ENCODE measurements at regions not wholly inside any gene's neighbourhood (a gene's known extent, or its start where the extent isn't known, plus 50 kb on each side); places are given as distances from the start of the nearest gene placed in this dataset.

DNA sequence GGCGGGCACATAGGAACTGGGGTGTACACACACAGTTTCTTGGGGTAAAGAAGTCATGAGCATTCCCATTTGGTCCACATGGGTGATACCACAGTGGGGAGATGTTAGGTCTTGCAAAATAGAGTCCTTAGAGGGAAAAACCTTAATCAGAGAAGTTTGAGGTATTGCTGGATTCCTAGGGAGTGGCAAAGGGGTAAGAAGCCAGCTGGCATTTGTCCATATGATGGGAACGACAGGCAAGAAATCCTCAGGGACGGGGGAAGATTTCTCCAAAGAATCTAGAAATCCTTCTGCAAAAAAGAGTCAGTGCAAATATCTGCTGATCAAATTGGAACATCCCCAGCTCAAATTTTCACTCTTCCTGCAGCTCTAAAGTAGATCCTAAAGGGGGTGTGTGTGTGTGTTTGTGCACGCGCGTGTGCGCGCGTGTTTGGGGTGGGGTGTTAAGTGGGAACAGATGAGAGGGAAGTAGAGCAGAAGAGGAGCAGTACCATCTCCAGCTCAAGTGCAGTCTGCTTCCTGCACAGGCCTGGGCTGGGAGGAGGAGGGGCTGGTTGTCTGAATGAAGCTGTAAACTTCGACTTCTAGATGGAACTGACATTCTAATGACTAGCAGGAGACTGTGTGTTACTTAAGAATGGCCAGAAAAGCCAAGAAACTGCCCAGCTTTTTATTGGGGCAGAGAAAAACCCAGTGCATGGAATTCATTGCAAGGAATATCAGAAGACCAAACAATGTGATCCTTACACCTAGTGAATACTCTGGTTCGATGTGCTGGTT lies 168.0 kb downstream of the SPP2 start:
- Histone ChIP-seq H3F3A (replicated peaks; ENCODE audit: low read depth) (no peaks in the 10 kb centered on the region), H3K79me2 (replicated peaks; ENCODE audit: insufficient read depth) (no peaks in the 10 kb centered on the region), H3K27me3 (ENCODE audit: insufficient read depth) (no peaks in the 10 kb centered on the region), H3K4me3 (no peak overlapping the region), H3K4me1 (ENCODE audit: insufficient read depth) (no peaks in the 10 kb centered on the region), H3K36me3 (ENCODE audit: insufficient read depth) (no peaks in the 10 kb centered on the region), H2AFZ (no peak overlapping the region), H3K4me2 (no peak overlapping the region), H3K9me2 (ENCODE audit: insufficient read depth) (0 out of 2 replicates have a peak, but pooled peaks cover 6% of the 10 kb centered on the region), H3K27ac (ENCODE audit: low read depth) (no peak overlapping the region), H4K20me1 (replicated peaks; ENCODE audit: insufficient read depth) (no peaks in the 10 kb centered on the region)
- TF ChIP-seq, protein P1, sequence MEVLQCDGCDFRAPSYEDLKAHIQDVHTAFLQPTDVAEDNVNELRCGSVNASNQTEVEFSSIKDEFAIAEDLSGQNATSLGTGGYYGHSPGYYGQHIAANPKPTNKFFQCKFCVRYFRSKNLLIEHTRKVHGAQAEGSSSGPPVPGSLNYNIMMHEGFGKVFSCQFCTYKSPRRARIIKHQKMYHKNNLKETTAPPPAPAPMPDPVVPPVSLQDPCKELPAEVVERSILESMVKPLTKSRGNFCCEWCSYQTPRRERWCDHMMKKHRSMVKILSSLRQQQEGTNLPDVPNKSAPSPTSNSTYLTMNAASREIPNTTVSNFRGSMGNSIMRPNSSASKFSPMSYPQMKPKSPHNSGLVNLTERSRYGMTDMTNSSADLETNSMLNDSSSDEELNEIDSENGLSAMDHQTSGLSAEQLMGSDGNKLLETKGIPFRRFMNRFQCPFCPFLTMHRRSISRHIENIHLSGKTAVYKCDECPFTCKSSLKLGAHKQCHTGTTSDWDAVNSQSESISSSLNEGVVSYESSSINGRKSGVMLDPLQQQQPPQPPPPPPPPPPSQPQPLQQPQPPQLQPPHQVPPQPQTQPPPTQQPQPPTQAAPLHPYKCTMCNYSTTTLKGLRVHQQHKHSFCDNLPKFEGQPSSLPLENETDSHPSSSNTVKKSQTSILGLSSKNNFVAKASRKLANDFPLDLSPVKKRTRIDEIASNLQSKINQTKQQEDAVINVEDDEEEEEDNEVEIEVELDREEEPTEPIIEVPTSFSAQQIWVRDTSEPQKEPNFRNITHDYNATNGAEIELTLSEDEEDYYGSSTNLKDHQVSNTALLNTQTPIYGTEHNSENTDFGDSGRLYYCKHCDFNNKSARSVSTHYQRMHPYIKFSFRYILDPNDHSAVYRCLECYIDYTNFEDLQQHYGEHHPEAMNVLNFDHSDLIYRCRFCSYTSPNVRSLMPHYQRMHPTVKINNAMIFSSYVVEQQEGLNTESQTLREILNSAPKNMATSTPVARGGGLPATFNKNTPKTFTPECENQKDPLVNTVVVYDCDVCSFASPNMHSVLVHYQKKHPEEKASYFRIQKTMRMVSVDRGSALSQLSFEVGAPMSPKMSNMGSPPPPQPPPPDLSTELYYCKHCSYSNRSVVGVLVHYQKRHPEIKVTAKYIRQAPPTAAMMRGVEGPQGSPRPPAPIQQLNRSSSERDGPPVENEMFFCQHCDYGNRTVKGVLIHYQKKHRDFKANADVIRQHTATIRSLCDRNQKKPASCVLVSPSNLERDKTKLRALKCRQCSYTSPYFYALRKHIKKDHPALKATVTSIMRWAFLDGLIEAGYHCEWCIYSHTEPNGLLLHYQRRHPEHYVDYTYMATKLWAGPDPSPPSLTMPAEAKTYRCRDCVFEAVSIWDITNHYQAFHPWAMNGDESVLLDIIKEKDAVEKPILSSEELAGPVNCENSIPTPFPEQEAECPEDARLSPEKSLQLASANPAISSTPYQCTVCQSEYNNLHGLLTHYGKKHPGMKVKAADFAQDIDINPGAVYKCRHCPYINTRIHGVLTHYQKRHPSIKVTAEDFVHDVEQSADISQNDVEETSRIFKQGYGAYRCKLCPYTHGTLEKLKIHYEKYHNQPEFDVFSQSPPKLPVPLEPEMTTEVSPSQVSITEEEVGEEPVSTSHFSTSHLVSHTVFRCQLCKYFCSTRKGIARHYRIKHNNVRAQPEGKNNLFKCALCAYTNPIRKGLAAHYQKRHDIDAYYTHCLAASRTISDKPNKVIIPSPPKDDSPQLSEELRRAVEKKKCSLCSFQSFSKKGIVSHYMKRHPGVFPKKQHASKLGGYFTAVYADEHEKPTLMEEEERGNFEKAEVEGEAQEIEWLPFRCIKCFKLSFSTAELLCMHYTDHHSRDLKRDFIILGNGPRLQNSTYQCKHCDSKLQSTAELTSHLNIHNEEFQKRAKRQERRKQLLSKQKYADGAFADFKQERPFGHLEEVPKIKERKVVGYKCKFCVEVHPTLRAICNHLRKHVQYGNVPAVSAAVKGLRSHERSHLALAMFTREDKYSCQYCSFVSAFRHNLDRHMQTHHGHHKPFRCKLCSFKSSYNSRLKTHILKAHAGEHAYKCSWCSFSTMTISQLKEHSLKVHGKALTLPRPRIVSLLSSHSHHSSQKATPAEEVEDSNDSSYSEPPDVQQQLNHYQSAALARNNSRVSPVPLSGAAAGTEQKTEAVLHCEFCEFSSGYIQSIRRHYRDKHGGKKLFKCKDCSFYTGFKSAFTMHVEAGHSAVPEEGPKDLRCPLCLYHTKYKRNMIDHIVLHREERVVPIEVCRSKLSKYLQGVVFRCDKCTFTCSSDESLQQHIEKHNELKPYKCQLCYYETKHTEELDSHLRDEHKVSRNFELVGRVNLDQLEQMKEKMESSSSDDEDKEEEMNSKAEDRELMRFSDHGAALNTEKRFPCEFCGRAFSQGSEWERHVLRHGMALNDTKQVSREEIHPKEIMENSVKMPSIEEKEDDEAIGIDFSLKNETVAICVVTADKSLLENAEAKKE (CRISPR knock-in tag; IDR thresholded peaks at IDR 0.05), result no peak
- TF ChIP-seq CTCF (conservative IDR thresholded peaks at IDR 0.05; ENCODE audit: low read depth in 2 of 2) (no peak), ZNF331 (CRISPR knock-in tag; IDR thresholded peaks at IDR 0.05; ENCODE audit: low read depth) (no peak), STAT1 (IDR thresholded peaks at IDR 0.05; ENCODE audit: unreplicated experiment) (no peak), REST (IDR thresholded peaks at IDR 0.05; ENCODE audit: unreplicated experiment) (no peak), EZH2 (IDR thresholded peaks at IDR 0.05; ENCODE audit: low read depth, unreplicated experiment) (no peak), POLR2AphosphoS5 (IDR thresholded peaks at IDR 0.05; ENCODE audit: low read depth) (no peak), NANOG (IDR thresholded peaks at IDR 0.05; ENCODE audit: borderline replicate concordance) (no peak), ZNF114 (CRISPR knock-in tag; IDR thresholded peaks at IDR 0.05) (no peak), EZH2phosphoT487 (IDR thresholded peaks at IDR 0.05; ENCODE audit: unreplicated experiment) (no peak), JUNB (IDR thresholded peaks at IDR 0.05; ENCODE audit: unreplicated experiment) (no peak), CREB1 (CRISPR knock-in tag; IDR thresholded peaks at IDR 0.05; ENCODE audit: low read depth) (no peak)
- TF ChIP-seq, protein P2, sequence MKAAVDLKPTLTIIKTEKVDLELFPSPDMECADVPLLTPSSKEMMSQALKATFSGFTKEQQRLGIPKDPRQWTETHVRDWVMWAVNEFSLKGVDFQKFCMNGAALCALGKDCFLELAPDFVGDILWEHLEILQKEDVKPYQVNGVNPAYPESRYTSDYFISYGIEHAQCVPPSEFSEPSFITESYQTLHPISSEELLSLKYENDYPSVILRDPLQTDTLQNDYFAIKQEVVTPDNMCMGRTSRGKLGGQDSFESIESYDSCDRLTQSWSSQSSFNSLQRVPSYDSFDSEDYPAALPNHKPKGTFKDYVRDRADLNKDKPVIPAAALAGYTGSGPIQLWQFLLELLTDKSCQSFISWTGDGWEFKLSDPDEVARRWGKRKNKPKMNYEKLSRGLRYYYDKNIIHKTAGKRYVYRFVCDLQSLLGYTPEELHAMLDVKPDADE (IDR thresholded peaks at IDR 0.05), result no peak
- ATAC-seq (no peak), DNase-seq (ENCODE audit: low spot score) (no peak)
- H3K9me3 Mint-ChIP-seq, result no peaks in the 10 kb centered on the region; the same call in 2 of the 3 replicates
- H3K27me3 Mint-ChIP-seq (ENCODE audit: insufficient read depth, low read depth, poor library complexity), result no peaks in the 10 kb centered on the region
- peaks cover 2% of the 10 kb centered on the region; the same call in 1 of the 3 replicates for H3K36me3 Mint-ChIP-seq (ENCODE audit: low read depth)
- H3K4me1 Mint-ChIP-seq, result peaks cover 2% of the 10 kb centered on the region; the same call in 1 of the 3 replicates
- H3K4me3 Mint-ChIP-seq, result no peak overlapping the region
- no peak overlapping the region for H3K27ac Mint-ChIP-seq
